GM23338 (cell line): ENCODE measurements at regions not wholly inside any gene's neighbourhood (a gene's known extent, or its start where the extent isn't known, plus 50 kb on each side); places are given as distances from the start of the nearest gene placed in this dataset.

Experiments used
- ATAC-seq: fragments of 200-7000 bp; cut with Tn5 transposase; 3 replicates; pipeline ENCODE4 v1.9.1; 2020
- DNase-seq: peaks from one replicate; pipeline ENCODE4 v3.0.0-alpha.2; 2015; ENCODE audit warnings: low spot score
- H2AFZ ChIP-seq: fragments of 200-600 bp; sonication (generic); 2 replicates; pipeline ENCODE4 v1.8.0; 2016; ENCODE audit warnings: antibody characterized with exemption, mild to moderate bottlenecking, moderate library complexity
- H3F3A ChIP-seq: fragments of 200-600 bp; sonication (generic); replicated peaks from 2 replicates; pipeline ENCODE4 v1.8.0; 2017; ENCODE audit warnings: antibody characterized with exemption, mixed run types, low read depth
- H3K27ac ChIP-seq: fragments of 200-600 bp; sonication (generic); 2 replicates; pipeline ENCODE4 v1.6.1; 2016; ENCODE audit warnings: low read depth
- H3K27me3 ChIP-seq: fragments of 200-600 bp; sonication (generic); 2 replicates; pipeline ENCODE4 v1.8.0; 2016; ENCODE audit warnings: mild to moderate bottlenecking, mixed run types, moderate library complexity; ENCODE audit not compliant: insufficient read depth
- H3K36me3 ChIP-seq: fragments of 200-600 bp; sonication (generic); 2 replicates; pipeline ENCODE4 v1.8.0; 2016; ENCODE audit warnings: mild to moderate bottlenecking; ENCODE audit not compliant: insufficient read depth
- H3K4me1 ChIP-seq: fragments of 200-600 bp; sonication (generic); 2 replicates; pipeline ENCODE4 v1.8.0; 2016; ENCODE audit warnings: mild to moderate bottlenecking, moderate library complexity; ENCODE audit not compliant: insufficient read depth
- H3K4me2 ChIP-seq: fragments of 200-600 bp; sonication (generic); 2 replicates; pipeline ENCODE4 v1.7.1; 2017; ENCODE audit warnings: mixed run types
- H3K4me3 ChIP-seq: fragments of 200-600 bp; sonication (generic); 2 replicates; pipeline ENCODE4 v1.6.1; 2016; ENCODE audit warnings: mixed run types
- H3K79me2 ChIP-seq: fragments of 200-600 bp; sonication (generic); replicated peaks from 2 replicates; pipeline ENCODE4 v1.8.0; 2017; ENCODE audit warnings: mild to moderate bottlenecking; ENCODE audit not compliant: insufficient read depth
- H3K9me2 ChIP-seq: fragments of 200-600 bp; sonication (generic); 2 replicates; pipeline ENCODE4 v1.8.0; 2017; ENCODE audit not compliant: insufficient read depth
- H4K20me1 ChIP-seq: fragments of 200-600 bp; sonication (generic); replicated peaks from 2 replicates; pipeline ENCODE4 v1.8.0; 2017; ENCODE audit warnings: mild to moderate bottlenecking; ENCODE audit not compliant: insufficient read depth
- H3K27ac Mint-ChIP-seq: 2 replicates; pipeline ENCODE4 v1.8.0; 2020; ENCODE audit warnings: inconsistent platforms, mild to moderate bottlenecking, moderate library complexity, mixed read lengths
- H3K27me3 Mint-ChIP-seq: 3 replicates; pipeline ENCODE4 v1.8.0; 2022; ENCODE audit warnings: low read depth, mild to moderate bottlenecking, moderate library complexity, mixed read lengths, inconsistent platforms; ENCODE audit not compliant: insufficient read depth, poor library complexity
- H3K36me3 Mint-ChIP-seq: 3 replicates; pipeline ENCODE4 v1.8.0; 2021; ENCODE audit warnings: low read depth, mild to moderate bottlenecking, inconsistent platforms, moderate library complexity, mixed read lengths
- H3K4me1 Mint-ChIP-seq: 3 replicates; pipeline ENCODE4 v1.8.0; 2020; ENCODE audit warnings: mild to moderate bottlenecking, inconsistent platforms, mixed read lengths
- H3K4me3 Mint-ChIP-seq: 3 replicates; pipeline ENCODE4 v1.8.0; 2021; ENCODE audit warnings: moderate library complexity, mild to moderate bottlenecking, inconsistent platforms, mixed read lengths
- H3K9me3 Mint-ChIP-seq: 3 replicates; pipeline ENCODE4 v1.8.0; 2020; ENCODE audit warnings: moderate library complexity, mild to moderate bottlenecking, inconsistent platforms, mixed read lengths
- CREB1 ChIP-seq: fragments of 250-450 bp; sonication (Bioruptor Pico); IDR thresholded peaks from 2 replicates; pipeline ENCODE4 v1.5.0; 2020; ENCODE audit warnings: low read depth, mild to moderate bottlenecking, moderate library complexity
- ETS1 ChIP-seq: IDR thresholded peaks from 2 replicates; pipeline ENCODE4 v1.6.1; 2016; ENCODE audit warnings: antibody characterized with exemption
- EZH2 ChIP-seq: fragments of 200-600 bp; sonication (generic); IDR thresholded peaks from one replicate; pipeline ENCODE4 v1.8.0; 2017; ENCODE audit warnings: antibody characterized with exemption, mild to moderate bottlenecking, low read depth; ENCODE audit not compliant: unreplicated experiment
- JUNB ChIP-seq: IDR thresholded peaks from one replicate; pipeline ENCODE4 v1.6.1; 2016; ENCODE audit warnings: antibody characterized with exemption; ENCODE audit not compliant: unreplicated experiment
- NANOG ChIP-seq: IDR thresholded peaks from 2 replicates; pipeline ENCODE4 v1.6.1; 2016; ENCODE audit warnings: antibody characterized with exemption, borderline replicate concordance
- POLR2AphosphoS5 ChIP-seq: IDR thresholded peaks from 2 replicates; pipeline ENCODE4 v1.6.1; 2016; ENCODE audit warnings: antibody characterized with exemption, low read depth
- REST ChIP-seq: IDR thresholded peaks from one replicate; pipeline ENCODE4 v1.6.1; 2018; ENCODE audit warnings: antibody characterized with exemption; ENCODE audit not compliant: unreplicated experiment
- ZNF331 ChIP-seq: fragments of 250-450 bp; sonication (Bioruptor Pico); IDR thresholded peaks from 2 replicates; pipeline ENCODE4 v1.5.0; 2020; ENCODE audit warnings: low read depth, mild to moderate bottlenecking, moderate library complexity

GRCh38 chr6:140071601-140072062 lies 697.2 kb upstream of the CITED2 start (continued):
- TF ChIP-seq REST, result no peak
- no peak for TF ChIP-seq ZNF331

- Histone ChIP-seq H4K20me1 (no peaks in the 10 kb centered on the region), H3K4me1 (no peaks in the 10 kb centered on the region), H3K9me2 (no peaks in the 10 kb centered on the region), H3K4me2 (no peak overlapping the region), H2AFZ (peak overlapping the region; percentile 19; the same call in 1 of the 2 replicates), H3K27me3 (no peaks in the 10 kb centered on the region), H3K4me3 (no peak overlapping the region), H3K36me3 (no peaks in the 10 kb centered on the region), H3K27ac (no peak overlapping the region), H3F3A (no peaks in the 10 kb centered on the region), H3K79me2 (no peaks in the 10 kb centered on the region)
- Mint-ChIP-seq H3K4me1 (no peaks in the 10 kb centered on the region), H3K4me3 (no peak overlapping the region), H3K36me3 (no peaks in the 10 kb centered on the region), H3K9me3 (no peaks in the 10 kb centered on the region), H3K27ac (no peak overlapping the region), H3K27me3 (no peaks in the 10 kb centered on the region)
- TF ChIP-seq NANOG (no peak), CREB1 (CRISPR knock-in tag) (no peak), ZNF331 (no peak), ETS1 (no peak), POLR2AphosphoS5 (no peak), EZH2 (no peak)
- no peak for DNase-seq
- ATAC-seq, result no peak
Observed at GRCh38 chr6:140070846-140071473, 696.5 kb upstream of the CITED2 start.

DNA sequence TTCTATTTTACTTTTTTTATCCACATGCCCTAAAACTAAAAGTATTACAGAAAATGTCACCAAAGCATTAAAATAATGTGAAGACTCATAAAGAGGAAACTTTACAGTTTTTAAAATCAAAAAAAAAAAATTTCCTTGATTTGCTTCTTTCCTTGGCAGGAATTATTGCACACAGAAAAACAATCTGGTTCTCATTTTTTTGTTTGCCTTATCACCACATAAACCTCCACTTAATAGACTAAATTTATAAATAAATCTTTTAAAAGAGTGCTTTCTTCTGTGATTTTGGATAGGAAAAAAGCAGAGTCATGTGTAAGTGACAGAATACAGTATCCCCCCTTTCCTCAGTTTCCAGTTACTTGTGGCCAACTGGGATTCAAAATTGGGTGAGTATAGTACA lies 695.1 kb upstream of the CITED2 start:
- no peaks in the 10 kb centered on the region for H3K36me3 ChIP-seq
- no peaks in the 10 kb centered on the region for H3K9me2 ChIP-seq
- H3F3A ChIP-seq, result no peaks in the 10 kb centered on the region
- H4K20me1 ChIP-seq, result no peaks in the 10 kb centered on the region
- no peaks in the 10 kb centered on the region for H3K27me3 ChIP-seq
- no peak overlapping the region for H3K27ac Mint-ChIP-seq
- peaks cover 8% of the 10 kb centered on the region; the same call in 2 of the 3 replicates for H3K4me1 Mint-ChIP-seq
- H3K9me3 Mint-ChIP-seq, result no peaks in the 10 kb centered on the region
- no peak overlapping the region for H2AFZ ChIP-seq
- H3K27ac ChIP-seq, result no peak overlapping the region
- no peak overlapping the region for H3K4me2 ChIP-seq
- no peaks in the 10 kb centered on the region for H3K36me3 Mint-ChIP-seq
- no peaks in the 10 kb centered on the region for H3K79me2 ChIP-seq
- no peak for TF ChIP-seq ETS1
- no peak for TF ChIP-seq EZH2
- TF ChIP-seq NANOG, result no peak
- no peak for TF ChIP-seq ZNF331
- TF ChIP-seq JUNB, result no peak
- no peak for TF ChIP-seq POLR2AphosphoS5
- TF ChIP-seq CREB1 (CRISPR knock-in tag), result no peak
- ATAC-seq (no peak), DNase-seq (no peak)
- no peak overlapping the region for H3K4me3 ChIP-seq
- no peaks in the 10 kb centered on the region for H3K27me3 Mint-ChIP-seq
- H3K4me3 Mint-ChIP-seq, result no peak overlapping the region
- H3K4me1 ChIP-seq, result peaks cover 5% of the 10 kb centered on the region; the same call in 1 of the 2 replicates
